SJCRH30 (cell line): ENCODE measurements at regions not wholly inside any gene's neighbourhood (a gene's known extent, or its start where the extent isn't known, plus 50 kb on each side); places are given as distances from the start of the nearest gene placed in this dataset.
"Not testable (repeated sequence)": the region's sequence is repeated elsewhere in the genome, so short reads cannot be mapped to it uniquely, and the experiment has no call there.

ENCODE experiments used
- DNase-seq, 2 experiments: peaks; one replicate each; pipeline ENCODE4 v3.0.0-alpha.2; 2015 to 2020
- H3K27ac ChIP-seq: fragments of 250-450 bp; sonication (Bioruptor Pico); 2 replicates; pipeline ENCODE4 v1.5.1; 2020; ENCODE audit warnings: mild to moderate bottlenecking, moderate library complexity
- H3K27me3 ChIP-seq: fragments of 250-450 bp; sonication (Bioruptor Pico); 2 replicates; pipeline ENCODE4 v1.5.1; 2020; ENCODE audit warnings: mild to moderate bottlenecking, moderate library complexity
- H3K36me3 ChIP-seq: fragments of 250-450 bp; sonication (Bioruptor Pico); 2 replicates; pipeline ENCODE4 v1.5.1; 2020; ENCODE audit warnings: mild to moderate bottlenecking, moderate library complexity
- H3K4me1 ChIP-seq: fragments of 250-450 bp; sonication (Bioruptor Pico); 2 replicates; pipeline ENCODE4 v1.5.1; 2020; ENCODE audit warnings: mild to moderate bottlenecking, moderate library complexity
- H3K4me3 ChIP-seq: fragments of 250-450 bp; sonication (Bioruptor Pico); 2 replicates; pipeline ENCODE4 v1.5.1; 2020; ENCODE audit warnings: mild to moderate bottlenecking, moderate library complexity
- H3K9me3 ChIP-seq: fragments of 250-450 bp; sonication (Bioruptor Pico); replicated peaks from 2 replicates; pipeline ENCODE4 v1.5.1; 2020; ENCODE audit warnings: mild to moderate bottlenecking, moderate library complexity

DNA sequence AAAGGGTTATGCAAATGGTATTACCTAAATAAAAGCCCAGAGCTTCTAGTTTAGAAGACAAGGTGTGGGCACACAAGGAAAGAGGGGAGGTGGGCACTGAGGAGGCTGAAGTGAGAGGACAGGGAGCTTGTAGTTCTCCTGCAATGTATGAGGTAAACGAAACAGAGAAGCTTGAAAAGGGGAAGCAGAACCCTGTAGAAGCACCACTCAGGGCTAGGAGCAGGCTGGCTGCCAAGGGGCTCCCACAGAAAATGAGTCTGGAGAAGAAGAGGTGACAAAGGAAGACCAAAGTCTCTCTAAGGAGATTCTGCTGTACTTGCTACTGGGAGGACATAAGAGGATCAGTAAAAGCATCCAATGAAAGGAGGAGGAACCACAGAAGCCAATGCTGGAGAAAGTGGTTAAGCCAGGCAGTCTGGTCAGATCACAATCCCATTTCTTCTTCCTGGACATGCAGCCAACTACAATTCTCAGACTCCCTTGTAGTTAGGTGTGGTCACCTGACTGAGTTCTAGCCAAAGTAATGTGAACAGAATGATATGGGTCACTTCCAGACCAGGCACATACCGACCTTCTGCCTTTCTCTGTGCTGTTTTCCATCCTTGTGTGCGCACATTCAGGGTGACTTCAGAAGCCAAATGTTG, 174.5 kb upstream of the MAP3K1 start:
- no peaks in the 10 kb centered on the region for H3K36me3 ChIP-seq
- H3K9me3 ChIP-seq = no peaks in the 10 kb centered on the region
- no peaks in the 10 kb centered on the region for H3K4me1 ChIP-seq
- DNase-seq = no peak
- no peak overlapping the region for H3K27ac ChIP-seq
- no peaks in the 10 kb centered on the region for H3K27me3 ChIP-seq
- no peak overlapping the region for H3K4me3 ChIP-seq

DNA sequence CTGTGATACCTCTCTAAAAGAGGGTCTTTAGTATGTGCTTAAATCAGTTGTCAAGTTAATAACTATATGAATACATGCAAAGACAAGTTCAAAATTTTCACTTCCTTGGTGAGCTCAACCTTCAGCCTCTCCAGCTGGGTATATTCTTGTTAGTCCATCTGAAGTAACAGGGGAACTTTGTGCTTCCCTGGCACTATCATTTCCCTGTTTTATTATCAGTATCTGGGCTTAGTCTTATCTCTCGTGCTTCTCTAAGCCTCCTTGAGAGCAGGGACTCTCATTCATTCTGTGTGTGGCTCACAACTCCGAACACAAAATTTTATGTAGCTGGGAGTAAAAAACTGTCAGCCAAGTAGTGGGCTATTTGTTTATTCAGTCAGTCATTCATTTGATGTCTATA, 175.9 kb upstream of the MAP3K1 start:
- Histone ChIP-seq H3K9me3 (no peaks in the 10 kb centered on the region), H3K27me3 (no peaks in the 10 kb centered on the region), H3K36me3 (no peaks in the 10 kb centered on the region), H3K4me1 (no peaks in the 10 kb centered on the region), H3K27ac (no peak overlapping the region), H3K4me3 (no peak overlapping the region)
- DNase-seq = no peak

DNA sequence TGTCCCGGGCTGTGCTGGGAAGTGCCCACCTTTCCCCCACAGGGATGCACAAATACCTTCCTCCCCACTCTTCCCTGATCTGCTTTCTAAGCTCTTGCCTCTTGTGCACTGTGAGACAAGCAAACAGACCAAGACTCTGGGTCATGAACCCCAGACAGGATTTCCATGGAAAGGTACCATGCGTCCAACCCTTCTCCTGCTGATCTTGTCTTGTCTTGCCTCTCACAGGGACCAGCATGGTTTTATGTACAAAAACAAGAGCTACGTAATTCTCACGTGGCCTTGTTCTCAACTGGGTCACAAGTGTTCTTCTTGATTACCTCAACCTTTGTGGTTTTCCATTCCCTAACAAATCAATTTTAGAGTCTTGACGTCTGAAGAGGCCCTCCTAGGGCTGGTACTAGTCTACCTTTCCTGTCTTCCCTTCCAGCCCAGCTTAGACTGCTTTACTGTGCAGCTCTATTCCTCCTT, 176.5 kb upstream of the MAP3K1 start:
- Histone ChIP-seq H3K9me3 (no peaks in the 10 kb centered on the region), H3K27me3 (no peaks in the 10 kb centered on the region), H3K4me3 (no peak overlapping the region), H3K27ac (no peak overlapping the region), H3K4me1 (no peaks in the 10 kb centered on the region), H3K36me3 (no peaks in the 10 kb centered on the region)
- no peak for DNase-seq

DNA sequence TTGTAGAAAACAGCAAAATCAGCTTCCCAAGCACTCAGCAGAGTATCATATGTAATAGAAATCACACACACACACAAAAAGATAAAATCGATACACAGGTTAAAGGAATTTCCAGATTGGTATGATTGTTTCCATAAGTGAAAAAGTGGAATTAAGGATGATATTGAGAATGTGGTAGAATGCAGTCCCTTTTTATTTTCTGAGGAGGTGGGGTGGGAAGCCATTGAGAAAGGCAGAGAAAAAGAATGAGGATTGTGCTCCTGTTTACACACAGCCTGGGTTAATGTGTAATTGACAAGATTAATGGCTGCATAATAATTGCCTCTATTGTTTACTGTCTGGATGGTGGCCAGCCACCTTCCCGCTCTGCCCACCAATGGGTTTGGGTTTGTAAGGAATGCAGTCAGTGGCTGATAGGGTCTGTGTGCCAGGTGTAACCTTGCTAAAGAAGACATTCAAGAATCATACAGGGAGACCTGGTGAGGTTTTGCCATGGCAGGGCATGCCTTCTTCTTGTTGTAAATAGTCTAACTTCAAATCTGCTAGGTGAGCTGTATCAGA, 177.2 kb upstream of the MAP3K1 start:
- Histone ChIP-seq H3K9me3 (no peaks in the 10 kb centered on the region), H3K4me3 (no peak overlapping the region), H3K4me1 (no peaks in the 10 kb centered on the region), H3K36me3 (no peaks in the 10 kb centered on the region), H3K27me3 (no peaks in the 10 kb centered on the region), H3K27ac (no peak overlapping the region)
- DNase-seq = no peak

DNA sequence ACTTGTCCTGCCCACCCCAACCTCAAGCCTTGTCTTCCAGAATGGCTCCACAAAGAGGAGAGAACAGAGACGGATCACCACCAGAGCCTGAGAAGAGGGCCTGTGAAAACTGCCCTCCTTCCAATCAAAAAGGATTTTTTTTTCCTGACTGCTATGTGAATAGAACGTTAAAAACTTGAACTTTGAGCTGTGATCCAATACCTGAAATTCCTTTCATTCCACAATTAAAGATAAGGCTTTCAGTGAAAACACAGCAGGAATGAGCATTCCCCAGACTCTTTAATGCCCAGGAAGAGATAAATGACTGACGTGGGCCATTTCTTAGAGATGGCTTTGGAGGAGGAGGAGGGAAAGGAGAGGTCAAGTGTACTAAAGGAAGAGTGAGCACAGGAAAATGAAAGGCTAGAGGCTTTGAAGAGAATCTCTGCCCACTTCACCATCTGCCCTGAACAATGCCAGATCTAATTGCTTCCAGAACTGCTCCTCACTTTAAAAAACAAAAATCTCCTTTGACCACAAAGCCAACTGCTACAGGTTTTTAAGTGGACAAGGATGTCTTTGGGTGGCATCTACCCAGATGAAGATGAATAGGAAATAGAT, 177.9 kb upstream of the MAP3K1 start:
- no peaks in the 10 kb centered on the region for H3K9me3 ChIP-seq
- no peaks in the 10 kb centered on the region for H3K4me1 ChIP-seq
- H3K36me3 ChIP-seq = no peaks in the 10 kb centered on the region
- H3K27me3 ChIP-seq = no peaks in the 10 kb centered on the region
- DNase-seq = no peak
- H3K27ac ChIP-seq = no peak overlapping the region
- no peak overlapping the region for H3K4me3 ChIP-seq

DNA sequence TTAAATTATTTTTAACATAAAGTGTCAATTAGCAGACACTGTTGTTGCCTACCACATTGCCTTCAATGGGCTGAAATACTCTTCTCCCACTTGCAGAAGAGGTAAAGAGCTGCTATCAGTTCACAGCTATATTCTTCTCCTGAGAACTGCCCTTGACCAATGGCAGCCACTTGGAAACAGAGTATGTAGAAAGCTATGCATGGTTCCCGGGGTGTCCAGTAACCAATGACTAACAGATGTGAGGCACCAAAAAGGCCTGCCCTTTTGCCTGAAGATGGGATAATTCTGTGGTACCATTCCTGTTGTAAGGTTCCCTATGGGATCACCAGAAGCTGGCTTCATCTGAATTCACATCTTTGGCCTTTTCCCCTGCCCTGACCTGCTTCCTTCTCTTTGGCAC, 181.4 kb upstream of the MAP3K1 start:
- H3K4me1 ChIP-seq = 0 out of 2 replicates have a peak, but pooled peaks cover 2% of the 10 kb centered on the region
- H3K9me3 ChIP-seq = no peaks in the 10 kb centered on the region
- H3K4me3 ChIP-seq = no peak overlapping the region
- no peak for DNase-seq
- no peak overlapping the region for H3K27ac ChIP-seq
- no peaks in the 10 kb centered on the region for H3K36me3 ChIP-seq
- no peaks in the 10 kb centered on the region for H3K27me3 ChIP-seq

DNA sequence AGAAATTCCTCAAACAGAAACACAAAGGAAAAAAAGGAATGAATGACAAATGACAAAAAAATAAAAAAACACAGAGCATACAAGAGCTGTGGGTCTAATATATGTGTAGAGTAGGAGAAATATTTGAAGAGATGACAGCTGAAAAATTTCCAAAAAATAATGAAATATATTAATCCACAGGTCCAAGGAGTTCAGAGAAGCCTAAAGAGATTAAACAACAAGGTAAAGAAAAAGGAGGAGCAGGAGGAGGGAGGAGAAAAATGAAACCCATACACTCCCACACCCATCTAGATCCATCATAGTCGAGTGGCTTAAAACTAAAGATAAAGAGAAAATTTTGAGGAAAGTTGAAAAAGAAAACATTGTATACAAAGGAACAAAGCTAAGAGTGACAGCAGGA, 182.4 kb upstream of the MAP3K1 start:
- Histone ChIP-seq H3K27ac (no peak overlapping the region), H3K4me3 (no peak overlapping the region), H3K9me3 (no peaks in the 10 kb centered on the region), H3K27me3 (no peaks in the 10 kb centered on the region), H3K36me3 (no peaks in the 10 kb centered on the region), H3K4me1 (0 out of 2 replicates have a peak, but pooled peaks cover 2% of the 10 kb centered on the region)
- no peak for DNase-seq

DNA sequence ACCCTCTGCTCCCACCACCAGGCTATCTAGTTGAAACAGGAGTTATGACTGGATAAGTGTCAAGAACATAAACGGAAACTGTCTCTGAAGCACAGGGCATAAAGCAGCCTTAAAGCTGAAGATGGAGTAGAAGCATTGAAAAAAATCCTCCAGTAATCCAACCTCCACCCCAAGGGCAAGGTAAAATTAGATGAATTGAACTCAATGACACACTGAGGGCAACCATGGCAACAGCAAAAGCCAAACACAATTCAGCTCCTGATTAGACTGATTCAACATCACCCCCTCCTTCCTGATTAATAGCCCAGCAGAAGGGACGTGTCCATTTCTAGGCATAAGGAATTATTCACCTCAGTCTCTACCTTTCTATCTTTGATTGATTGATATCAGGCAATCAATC, 183.2 kb upstream of the MAP3K1 start:
- Histone ChIP-seq H3K27me3 (no peaks in the 10 kb centered on the region), H3K4me3 (no peak overlapping the region), H3K9me3 (no peaks in the 10 kb centered on the region), H3K27ac (no peak overlapping the region), H3K4me1 (0 out of 2 replicates have a peak, but pooled peaks cover 2% of the 10 kb centered on the region), H3K36me3 (no peaks in the 10 kb centered on the region)
- no peak for DNase-seq

DNA sequence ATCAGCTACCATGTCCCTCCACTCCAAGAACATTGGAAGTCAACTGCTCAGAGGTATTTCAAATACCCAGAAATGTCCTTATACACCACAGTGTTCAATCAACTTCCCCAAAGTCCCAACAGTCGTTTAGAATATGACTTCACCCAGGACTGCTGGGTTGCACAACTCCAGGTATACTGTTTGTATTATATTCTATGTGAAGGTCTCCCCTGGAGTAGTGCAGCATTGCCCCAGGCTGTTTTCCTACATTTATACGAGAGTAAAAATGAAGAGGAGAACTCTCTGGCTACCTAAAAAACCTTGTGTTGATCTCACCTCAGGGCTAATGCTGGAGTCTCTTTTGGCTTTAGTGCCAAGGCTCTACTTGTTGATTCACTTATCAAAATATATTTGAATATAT, 183.6 kb upstream of the MAP3K1 start:
- Histone ChIP-seq H3K27ac (no peak overlapping the region), H3K36me3 (no peaks in the 10 kb centered on the region), H3K4me3 (no peak overlapping the region), H3K27me3 (no peaks in the 10 kb centered on the region), H3K4me1 (0 out of 2 replicates have a peak, but pooled peaks cover 2% of the 10 kb centered on the region), H3K9me3 (no peaks in the 10 kb centered on the region)
- no peak for DNase-seq

DNA sequence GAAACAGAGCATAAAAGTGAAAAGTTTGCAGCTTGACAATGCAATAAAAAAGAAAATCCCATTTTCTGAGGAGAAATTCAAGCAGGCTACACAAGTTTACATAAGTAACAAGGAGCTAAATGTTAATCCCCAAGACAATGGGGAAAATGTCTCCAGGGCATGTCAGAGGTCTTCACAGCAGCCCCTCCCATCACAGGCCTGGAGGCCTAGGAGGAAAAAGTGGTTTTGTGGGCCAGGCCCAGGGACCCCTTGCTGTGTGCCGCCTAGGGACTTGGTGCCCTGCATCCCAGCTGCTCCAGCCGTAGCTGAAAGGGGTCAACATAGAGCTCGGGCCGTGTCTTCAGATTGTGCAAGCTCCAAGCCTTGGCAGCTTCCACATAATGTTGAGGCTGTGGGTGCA, 186.7 kb upstream of the MAP3K1 start:
- DNase-seq, H3K36me3 ChIP-seq, H3K27ac ChIP-seq, H3K4me3 ChIP-seq, H3K4me1 ChIP-seq, H3K9me3 ChIP-seq, H3K27me3 ChIP-seq: not testable (repeated sequence)

DNA sequence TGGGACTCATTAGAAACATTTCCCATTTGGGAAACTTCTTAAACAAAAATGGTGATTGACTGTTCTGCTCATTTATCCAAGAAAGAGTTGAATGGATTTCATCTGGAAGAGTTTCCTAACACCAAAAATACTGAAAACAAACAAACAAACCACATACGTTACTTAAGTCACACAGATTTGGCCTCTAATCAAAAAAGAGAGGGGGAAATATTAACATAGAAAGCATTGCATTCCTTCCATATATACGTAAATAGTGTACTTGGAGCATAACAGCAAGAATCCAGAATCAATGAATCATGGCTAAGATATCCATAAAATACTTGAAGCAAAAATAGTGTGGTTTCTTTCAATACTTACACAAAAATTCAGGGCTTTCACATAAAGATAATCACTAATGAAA, 189.8 kb upstream of the MAP3K1 start:
- Histone ChIP-seq H3K9me3 (0 out of 2 replicates have a peak, but pooled peaks cover 2% of the 10 kb centered on the region), H3K4me3 (no peak overlapping the region), H3K4me1 (no peaks in the 10 kb centered on the region), H3K36me3 (no peaks in the 10 kb centered on the region), H3K27ac (no peak overlapping the region), H3K27me3 (no peaks in the 10 kb centered on the region)
- DNase-seq = no peak

DNA sequence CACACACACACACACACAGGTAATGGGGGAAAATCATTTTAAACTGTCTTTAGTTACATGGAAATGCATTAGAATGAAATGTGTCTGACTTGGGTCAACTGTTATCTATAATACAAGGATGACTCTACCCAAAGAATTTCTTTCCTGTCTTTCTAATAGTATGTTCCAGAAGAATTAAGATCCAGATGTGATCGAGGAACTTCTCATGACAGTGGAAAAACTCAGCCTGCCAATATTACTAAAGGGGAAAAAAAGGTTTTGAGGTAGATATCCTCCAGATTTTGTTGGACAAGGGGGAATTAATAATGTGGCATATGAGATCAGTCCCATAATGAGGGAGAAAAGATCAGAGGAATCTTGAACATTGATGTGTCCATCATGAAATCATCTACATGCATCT, 190.6 kb upstream of the MAP3K1 start:
- no peak for DNase-seq
- Histone ChIP-seq H3K27me3 (no peaks in the 10 kb centered on the region), H3K9me3 (0 out of 2 replicates have a peak, but pooled peaks cover 2% of the 10 kb centered on the region), H3K4me3 (no peak overlapping the region), H3K4me1 (no peaks in the 10 kb centered on the region), H3K27ac (no peak overlapping the region), H3K36me3 (no peaks in the 10 kb centered on the region)

DNA sequence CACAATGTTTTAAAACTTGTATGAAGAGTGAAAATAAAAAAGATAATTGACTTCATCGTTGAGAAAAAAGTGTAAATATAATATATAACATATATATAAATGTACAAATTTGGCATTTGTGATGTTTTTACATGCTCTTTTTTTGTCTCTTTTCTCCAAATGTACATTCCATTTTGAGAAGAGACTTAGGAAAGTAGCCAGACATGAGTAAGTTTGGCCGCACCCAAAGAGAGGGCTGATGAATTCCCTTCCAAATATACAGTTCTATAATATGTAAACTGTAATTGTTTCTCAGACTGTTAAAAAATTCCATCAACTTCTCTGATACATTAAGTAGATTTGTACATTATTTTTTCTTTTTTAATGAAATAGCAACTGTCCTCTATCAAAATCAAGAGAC, 193.2 kb upstream of the MAP3K1 start:
- Histone ChIP-seq H3K27ac (no peak overlapping the region), H3K27me3 (no peaks in the 10 kb centered on the region), H3K4me1 (no peaks in the 10 kb centered on the region), H3K9me3 (0 out of 2 replicates have a peak, but pooled peaks cover 2% of the 10 kb centered on the region), H3K4me3 (no peak overlapping the region), H3K36me3 (no peaks in the 10 kb centered on the region)
- no peak for DNase-seq

DNA sequence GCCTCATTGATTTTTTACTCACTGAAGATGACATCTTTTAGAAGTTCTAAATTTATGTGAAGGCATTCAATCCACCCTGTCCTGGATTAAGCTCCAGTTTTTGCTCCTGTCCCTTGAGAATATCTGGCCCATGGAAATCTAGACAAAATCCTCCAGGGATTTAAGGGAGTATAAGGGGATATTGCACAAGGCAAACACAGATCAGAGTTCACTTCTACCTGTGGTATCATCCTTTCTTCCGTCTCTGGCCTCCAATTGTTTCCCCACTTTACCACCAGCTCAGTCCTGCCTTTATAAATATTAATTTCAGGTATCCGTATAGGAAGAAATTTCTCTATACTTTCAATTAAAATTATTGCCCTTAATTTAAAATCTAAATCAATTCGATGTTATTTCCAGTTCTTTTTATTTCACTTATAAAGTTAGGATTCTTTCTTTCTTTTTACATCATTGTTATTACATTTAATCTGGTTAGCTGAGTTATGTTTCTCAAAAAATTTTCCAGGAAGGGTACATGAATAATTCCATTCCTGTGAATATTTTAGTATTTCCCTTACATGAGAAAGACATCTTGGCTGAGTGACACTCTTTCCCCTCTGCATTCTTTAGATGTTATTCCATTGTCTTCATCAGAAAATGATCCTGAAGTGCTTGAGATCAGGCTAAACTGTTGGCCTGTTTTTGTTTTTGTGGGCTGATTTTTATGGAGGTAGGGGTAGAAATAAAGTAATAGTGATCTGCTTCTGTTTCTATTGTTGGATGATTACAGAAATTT, 194.3 kb upstream of the MAP3K1 start:
- Histone ChIP-seq H3K27ac (no peak overlapping the region), H3K4me1 (no peaks in the 10 kb centered on the region), H3K4me3 (no peak overlapping the region), H3K36me3 (no peaks in the 10 kb centered on the region), H3K9me3 (0 out of 2 replicates have a peak, but pooled peaks cover 2% of the 10 kb centered on the region), H3K27me3 (no peaks in the 10 kb centered on the region)
- DNase-seq = no peak

DNA sequence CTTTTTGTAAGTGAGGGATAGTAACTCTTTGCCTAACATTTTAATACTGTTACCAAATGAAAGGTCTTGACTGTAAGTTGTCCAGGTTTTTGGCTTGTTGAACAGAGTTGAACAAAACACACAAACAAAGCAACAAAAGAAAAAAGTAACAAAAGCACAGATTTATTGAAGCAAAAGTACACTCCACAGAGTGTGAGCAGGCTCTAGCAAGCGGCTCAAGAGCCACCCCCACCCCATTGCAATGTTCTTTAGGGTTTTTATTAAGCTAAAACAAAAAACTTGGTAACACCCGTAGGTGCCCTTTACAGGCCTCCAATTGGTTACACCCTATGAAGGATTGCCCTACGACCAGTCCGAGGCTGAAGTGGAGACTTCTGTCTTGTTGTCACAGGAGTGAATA, 197.4 kb upstream of the MAP3K1 start:
- Histone ChIP-seq H3K27me3 (no peaks in the 10 kb centered on the region), H3K4me3 (no peak overlapping the region), H3K27ac (no peak overlapping the region)

More for the DNA sequence above, 197.4 kb upstream of the MAP3K1 start:
- no peak for DNase-seq
- 0 out of 2 replicates have a peak, but pooled peaks cover 2% of the 10 kb centered on the region for H3K9me3 ChIP-seq
- H3K36me3 ChIP-seq = no peaks in the 10 kb centered on the region
- no peaks in the 10 kb centered on the region for H3K4me1 ChIP-seq
